HEK293 (cell line): ENCODE measurements at regions not wholly inside any gene's neighbourhood (a gene's known extent, or its start where the extent isn't known, plus 50 kb on each side); places are given as distances from the start of the nearest gene placed in this dataset.

Experiments used
- CTCF ChIA-PET: fragments of 350-600 bp; formaldehyde crosslinking; extraction: SDS; loops from one replicate; lab custom pipeline; 2021; ENCODE audit warnings: antibody characterized with exemption; lab: Yijun Ruan, JAX
- POLR2A ChIA-PET: fragments of 300-600 bp; formaldehyde crosslinking; extraction: SDS; loops from one replicate; lab custom pipeline; 2020; ENCODE audit warnings: antibody characterized with exemption, inconsistent platforms; lab: Yijun Ruan, JAX
- H3K27ac ChIP-seq: fragments of 200-500 bp; sonication (Bioruptor generic); 2 replicates; pipeline ENCODE4 v1.5.1; 2014; ENCODE audit warnings: low read depth, low read length, control low read depth, inconsistent platforms; ENCODE audit errors: extremely low read depth
- H3K36me3 ChIP-seq, 2 experiments: fragments of 200-500 bp in 1 of 2; sonication (Bioruptor generic) in 1 of 2; 1 replicate in 1 of 2; 2 replicates in 1 of 2; pipeline ENCODE4 v1.5.1; 2014 to 2017; ENCODE audit warnings: inconsistent platforms in 2 of 2, low read length in 2 of 2; ENCODE audit not compliant: control insufficient read depth in 2 of 2, insufficient read depth in 1 of 2
- H3K4me1 ChIP-seq: fragments of 200-500 bp; sonication (Bioruptor generic); 2 replicates; pipeline ENCODE4 v1.5.1; 2014; ENCODE audit warnings: mild to moderate bottlenecking, low read length, inconsistent platforms; ENCODE audit not compliant: control insufficient read depth, insufficient read depth
- H3K4me3 ChIP-seq: 2 replicates; pipeline ENCODE4 v1.5.1; 2011; ENCODE audit warnings: low read depth, mild to moderate bottlenecking, control low read depth, low read length, moderate library complexity
- H3K9me3 ChIP-seq: fragments of 200-500 bp; sonication (Bioruptor generic); 2 replicates; pipeline ENCODE4 v1.5.1; 2014; ENCODE audit warnings: low read depth, low read length, inconsistent platforms; ENCODE audit not compliant: control insufficient read depth, insufficient read depth
- OVOL3 ChIP-seq: fragments of 450-650 bp; formaldehyde crosslinking; IDR thresholded peaks from 2 replicates; pipeline ENCODE4 v1.5.1; 2016; ENCODE audit warnings: missing biosample characterization, missing genetic modification characterization
- YY1 ChIP-seq: fragments of 450-650 bp; formaldehyde crosslinking; IDR thresholded peaks from 2 replicates; pipeline ENCODE4 v1.5.1; 2018; ENCODE audit warnings: missing biosample characterization, missing genetic modification characterization
- ZBTB20 ChIP-seq: fragments of 450-650 bp; formaldehyde crosslinking; IDR thresholded peaks from 2 replicates; pipeline ENCODE4 v1.5.1; 2016; ENCODE audit warnings: missing biosample characterization, missing genetic modification characterization
- ZBTB49 ChIP-seq: fragments of 450-650 bp; formaldehyde crosslinking; IDR thresholded peaks from 2 replicates; pipeline ENCODE4 v1.5.1; 2016; ENCODE audit warnings: missing biosample characterization, missing genetic modification characterization, low read depth
- ZFP3 ChIP-seq: fragments of 450-650 bp; formaldehyde crosslinking; IDR thresholded peaks from 2 replicates; pipeline ENCODE4 v1.5.1; 2016; ENCODE audit warnings: low read depth, missing biosample characterization, missing genetic modification characterization
- ZNF132 ChIP-seq: fragments of 450-650 bp; formaldehyde crosslinking; IDR thresholded peaks from 2 replicates; pipeline ENCODE4 v1.5.1; 2017; ENCODE audit warnings: missing biosample characterization, missing genetic modification characterization, borderline replicate concordance
- ZNF23 ChIP-seq: fragments of 450-650 bp; formaldehyde crosslinking; IDR thresholded peaks from 2 replicates; pipeline ENCODE4 v1.5.1; 2016; ENCODE audit warnings: missing biosample characterization, missing genetic modification characterization, borderline replicate concordance
- ZNF324 ChIP-seq: fragments of 450-650 bp; formaldehyde crosslinking; IDR thresholded peaks from 2 replicates; pipeline ENCODE4 v1.5.1; 2016; ENCODE audit warnings: missing biosample characterization, missing genetic modification characterization
- ZNF366 ChIP-seq: fragments of 450-650 bp; formaldehyde crosslinking; conservative IDR thresholded peaks from 2 replicates; pipeline ENCODE4 v1.5.1; 2016; ENCODE audit warnings: missing biosample characterization, missing genetic modification characterization
- ZNF404 ChIP-seq: fragments of 450-650 bp; formaldehyde crosslinking; IDR thresholded peaks from 2 replicates; pipeline ENCODE4 v1.5.1; 2017; ENCODE audit warnings: missing biosample characterization, missing genetic modification characterization
- ZNF473 ChIP-seq: fragments of 450-650 bp; formaldehyde crosslinking; IDR thresholded peaks from 2 replicates; pipeline ENCODE4 v1.5.1; 2017; ENCODE audit warnings: missing biosample characterization, missing genetic modification characterization
- ZNF777 ChIP-seq: fragments of 450-650 bp; formaldehyde crosslinking; IDR thresholded peaks from 2 replicates; pipeline ENCODE4 v1.5.1; 2017; ENCODE audit warnings: missing biosample characterization, missing genetic modification characterization, borderline replicate concordance
- TF ChIP-seq, protein P1 (sequence below): fragments of 450-650 bp; formaldehyde crosslinking; conservative IDR thresholded peaks from 2 replicates; pipeline ENCODE4 v1.5.1; 2016; ENCODE audit warnings: low read depth, missing biosample characterization, missing genetic modification characterization
- TF ChIP-seq, protein P2 (sequence below): fragments of 450-650 bp; formaldehyde crosslinking; IDR thresholded peaks from 2 replicates; pipeline ENCODE4 v1.5.1; 2016; ENCODE audit warnings: missing biosample characterization, missing genetic modification characterization

- Histone ChIP-seq H3K4me3 (no peak overlapping the region), H3K27ac (no peak overlapping the region), H3K4me1 (no peaks in the 10 kb centered on the region), H3K36me3 (no peaks in the 10 kb centered on the region), H3K9me3 (no peaks in the 10 kb centered on the region)
- CTCF ChIA-PET, result interaction anchor here (0.5 to 0.6 kb wide), 2 partner anchors 177 to 205 kb away, joined by 3 to 4 read pairs; no protein-coding TSS in a partner anchor
- POLR2A ChIA-PET, result no interaction called here
- no peak for TF ChIP-seq OVOL3 (tag by site-specific recombination)
Observed at GRCh38 chr18:78770823-78771139, 208.8 kb upstream of the SALL3 start.

DNA sequence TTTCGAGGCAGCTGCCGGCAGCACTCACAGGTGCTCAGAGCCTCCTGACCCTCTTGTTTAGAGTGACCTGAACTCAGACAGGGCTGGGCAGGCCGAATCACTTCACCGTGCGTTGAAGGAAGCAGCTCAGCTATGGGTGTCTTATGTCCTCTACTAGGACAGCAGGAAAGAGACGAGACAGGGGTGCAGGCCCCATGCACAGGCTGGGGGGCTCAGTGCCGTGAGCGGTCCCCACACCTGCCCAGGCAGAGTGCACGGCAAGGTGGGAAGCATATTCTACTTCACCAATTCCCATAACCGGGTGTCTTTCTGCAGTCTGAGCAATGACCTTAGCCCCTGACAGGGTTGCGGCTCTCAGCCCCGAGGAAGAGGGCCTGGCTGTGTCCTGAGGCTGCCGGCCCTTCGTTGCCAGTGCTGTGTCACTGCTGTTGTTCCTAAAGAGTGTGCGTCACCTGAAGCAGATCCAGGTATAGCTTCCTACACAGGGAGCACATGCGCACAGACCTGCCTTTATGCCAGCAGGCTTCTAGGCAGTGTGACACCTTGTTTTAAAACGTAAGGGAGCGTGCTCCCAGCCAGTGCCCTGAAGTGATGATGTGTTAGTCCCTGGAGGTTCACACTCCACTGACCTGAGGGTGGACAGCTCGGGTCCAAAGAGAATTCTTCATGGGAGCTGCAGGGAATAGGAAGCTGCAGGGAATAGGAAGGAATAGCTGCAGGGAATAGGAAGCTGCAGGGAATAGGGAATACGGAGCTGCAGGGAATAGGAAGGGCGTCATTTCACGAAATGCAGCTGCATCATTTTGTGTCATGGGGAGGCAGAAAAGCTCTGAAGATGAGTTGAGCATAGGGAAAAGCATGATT lies 207.9 kb upstream of the SALL3 start:
- ChIA-PET CTCF (no interaction called here), POLR2A (no interaction called here)
- Histone ChIP-seq H3K4me1 (no peaks in the 10 kb centered on the region), H3K36me3 (no peaks in the 10 kb centered on the region), H3K27ac (no peak overlapping the region), H3K9me3 (no peaks in the 10 kb centered on the region), H3K4me3 (no peak overlapping the region)
- no peak for TF ChIP-seq ZBTB49 (tag by site-specific recombination)
- TF ChIP-seq, protein P1, sequence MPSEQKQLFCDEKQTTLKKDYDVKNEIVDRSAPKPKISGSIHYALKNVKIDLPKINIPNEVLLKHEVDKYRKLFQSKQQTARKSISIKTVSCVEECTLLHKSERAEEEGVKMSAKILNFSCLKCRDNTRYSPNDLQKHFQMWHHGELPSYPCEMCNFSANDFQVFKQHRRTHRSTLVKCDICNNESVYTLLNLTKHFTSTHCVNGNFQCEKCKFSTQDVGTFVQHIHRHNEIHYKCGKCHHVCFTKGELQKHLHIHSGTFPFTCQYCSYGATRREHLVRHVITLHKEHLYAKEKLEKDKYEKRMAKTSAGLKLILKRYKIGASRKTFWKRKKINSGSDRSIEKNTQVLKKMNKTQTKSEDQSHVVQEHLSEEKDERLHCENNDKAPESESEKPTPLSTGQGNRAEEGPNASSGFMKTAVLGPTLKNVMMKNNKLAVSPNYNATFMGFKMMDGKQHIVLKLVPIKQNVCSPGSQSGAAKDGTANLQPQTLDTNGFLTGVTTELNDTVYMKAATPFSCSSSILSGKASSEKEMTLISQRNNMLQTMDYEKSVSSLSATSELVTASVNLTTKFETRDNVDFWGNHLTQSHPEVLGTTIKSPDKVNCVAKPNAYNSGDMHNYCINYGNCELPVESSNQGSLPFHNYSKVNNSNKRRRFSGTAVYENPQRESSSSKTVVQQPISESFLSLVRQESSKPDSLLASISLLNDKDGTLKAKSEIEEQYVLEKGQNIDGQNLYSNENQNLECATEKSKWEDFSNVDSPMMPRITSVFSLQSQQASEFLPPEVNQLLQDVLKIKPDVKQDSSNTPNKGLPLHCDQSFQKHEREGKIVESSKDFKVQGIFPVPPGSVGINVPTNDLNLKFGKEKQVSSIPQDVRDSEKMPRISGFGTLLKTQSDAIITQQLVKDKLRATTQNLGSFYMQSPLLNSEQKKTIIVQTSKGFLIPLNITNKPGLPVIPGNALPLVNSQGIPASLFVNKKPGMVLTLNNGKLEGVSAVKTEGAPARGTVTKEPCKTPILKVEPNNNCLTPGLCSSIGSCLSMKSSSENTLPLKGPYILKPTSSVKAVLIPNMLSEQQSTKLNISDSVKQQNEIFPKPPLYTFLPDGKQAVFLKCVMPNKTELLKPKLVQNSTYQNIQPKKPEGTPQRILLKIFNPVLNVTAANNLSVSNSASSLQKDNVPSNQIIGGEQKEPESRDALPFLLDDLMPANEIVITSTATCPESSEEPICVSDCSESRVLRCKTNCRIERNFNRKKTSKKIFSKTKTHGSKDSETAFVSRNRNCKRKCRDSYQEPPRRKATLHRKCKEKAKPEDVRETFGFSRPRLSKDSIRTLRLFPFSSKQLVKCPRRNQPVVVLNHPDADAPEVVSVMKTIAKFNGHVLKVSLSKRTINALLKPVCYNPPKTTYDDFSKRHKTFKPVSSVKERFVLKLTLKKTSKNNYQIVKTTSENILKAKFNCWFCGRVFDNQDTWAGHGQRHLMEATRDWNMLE (tag by site-specific recombination), result no peak

GRCh38 chr18:78772360-78773302 lies 207.0 kb upstream of the SALL3 start:
- no peak overlapping the region for H3K27ac ChIP-seq
- CTCF ChIA-PET, result no interaction called here
- H3K4me1 ChIP-seq, result no peaks in the 10 kb centered on the region
- H3K9me3 ChIP-seq, result no peaks in the 10 kb centered on the region
- no peak overlapping the region for H3K4me3 ChIP-seq
- POLR2A ChIA-PET, result no interaction called here
- no peaks in the 10 kb centered on the region for H3K36me3 ChIP-seq
- no peak for TF ChIP-seq ZNF473 (tag by site-specific recombination)
- no peak for TF ChIP-seq ZFP3 (tag by site-specific recombination)
- TF ChIP-seq, protein P1 (tag by site-specific recombination), result no peak
- no peak for TF ChIP-seq ZBTB20 (tag by site-specific recombination)
- TF ChIP-seq ZNF777 (tag by site-specific recombination), result no peak
- no peak for TF ChIP-seq ZNF324 (tag by site-specific recombination)
- TF ChIP-seq YY1 (tag by site-specific recombination), result no peak
- TF ChIP-seq ZNF404, result no peak
- TF ChIP-seq ZNF132 (tag by site-specific recombination), result no peak
- TF ChIP-seq ZNF366 (tag by site-specific recombination), result no peak
- TF ChIP-seq, protein P2, sequence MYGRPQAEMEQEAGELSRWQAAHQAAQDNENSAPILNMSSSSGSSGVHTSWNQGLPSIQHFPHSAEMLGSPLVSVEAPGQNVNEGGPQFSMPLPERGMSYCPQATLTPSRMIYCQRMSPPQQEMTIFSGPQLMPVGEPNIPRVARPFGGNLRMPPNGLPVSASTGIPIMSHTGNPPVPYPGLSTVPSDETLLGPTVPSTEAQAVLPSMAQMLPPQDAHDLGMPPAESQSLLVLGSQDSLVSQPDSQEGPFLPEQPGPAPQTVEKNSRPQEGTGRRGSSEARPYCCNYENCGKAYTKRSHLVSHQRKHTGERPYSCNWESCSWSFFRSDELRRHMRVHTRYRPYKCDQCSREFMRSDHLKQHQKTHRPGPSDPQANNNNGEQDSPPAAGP (tag by site-specific recombination), result no peak
- no peak for TF ChIP-seq ZNF23
